ENCODE measurements at regions not wholly inside any gene's neighbourhood (a gene's known extent, or its start where the extent isn't known, plus 50 kb on each side); places are given as distances from the start of the nearest gene placed in this dataset.

GRCh38 chr2:59173325-59173724, 932.2 kb upstream of the FANCL start:
- no peak for TF ChIP-seq ZNF565 (CRISPR knock-in tag; conservative IDR thresholded peaks at IDR 0.05; ENCODE audit: low read depth)
- no peak for TF ChIP-seq BACH2 (CRISPR knock-in tag; IDR thresholded peaks at IDR 0.05; ENCODE audit: borderline replicate concordance)
- no peak for TF ChIP-seq ZNF8 (CRISPR knock-in tag; IDR thresholded peaks at IDR 0.05)
- TF ChIP-seq TCF4 (CRISPR knock-in tag; IDR thresholded peaks at IDR 0.05; ENCODE audit: borderline replicate concordance): no peak
- TF ChIP-seq CSDC2 (CRISPR knock-in tag; IDR thresholded peaks at IDR 0.05): no peak
- TF ChIP-seq PATZ1 (CRISPR knock-in tag; IDR thresholded peaks at IDR 0.05; ENCODE audit: borderline replicate concordance): no peak
- TF ChIP-seq TOX (CRISPR knock-in tag; IDR thresholded peaks at IDR 0.05; ENCODE audit: borderline replicate concordance): no peak
- no peak for TF ChIP-seq ZFP3 (CRISPR knock-in tag; IDR thresholded peaks at IDR 0.05)
- ATAC-seq: no peak

- no peak for ATAC-seq
- TF ChIP-seq POU6F1 (CRISPR knock-in tag; IDR thresholded peaks at IDR 0.05; ENCODE audit: borderline replicate concordance, low read depth): no peak
- TF ChIP-seq TCF4 (CRISPR knock-in tag; IDR thresholded peaks at IDR 0.05; ENCODE audit: borderline replicate concordance): no peak
- no peak for TF ChIP-seq CSDC2 (CRISPR knock-in tag; IDR thresholded peaks at IDR 0.05)
- no peak for TF ChIP-seq SNAI2 (CRISPR knock-in tag; IDR thresholded peaks at IDR 0.05)
- no peak for TF ChIP-seq PATZ1 (CRISPR knock-in tag; IDR thresholded peaks at IDR 0.05; ENCODE audit: borderline replicate concordance)
- TF ChIP-seq ZFP30 (CRISPR knock-in tag; IDR thresholded peaks at IDR 0.05): no peak
- TF ChIP-seq ZNF70 (CRISPR knock-in tag; IDR thresholded peaks at IDR 0.05): no peak
- no peak for TF ChIP-seq CSRNP3 (CRISPR knock-in tag; IDR thresholded peaks at IDR 0.05)
- TF ChIP-seq TOX (CRISPR knock-in tag; IDR thresholded peaks at IDR 0.05; ENCODE audit: borderline replicate concordance): no peak
- no peak for TF ChIP-seq ZC3H10 (CRISPR knock-in tag; IDR thresholded peaks at IDR 0.05)
- TF ChIP-seq PPARA (CRISPR knock-in tag; IDR thresholded peaks at IDR 0.05; ENCODE audit: borderline replicate concordance): no peak
- TF ChIP-seq RARB (CRISPR knock-in tag; IDR thresholded peaks at IDR 0.05): no peak
- TF ChIP-seq ISL1 (CRISPR knock-in tag; IDR thresholded peaks at IDR 0.05): no peak
- no peak for TF ChIP-seq ZFP3 (CRISPR knock-in tag; IDR thresholded peaks at IDR 0.05)
- TF ChIP-seq ARNTL (CRISPR knock-in tag; IDR thresholded peaks at IDR 0.05; ENCODE audit: borderline replicate concordance, low read depth): no peak
- no peak for TF ChIP-seq ZNF8 (CRISPR knock-in tag; IDR thresholded peaks at IDR 0.05)
These were observed 929.9 kb upstream of the FANCL start for GRCh38 chr2:59171019-59171418.

GRCh38 chr2:59168766-59169165, 927.6 kb upstream of the FANCL start:
- TF ChIP-seq ZNF70 (CRISPR knock-in tag; IDR thresholded peaks at IDR 0.05) (no peak), CSRNP3 (CRISPR knock-in tag; IDR thresholded peaks at IDR 0.05) (no peak), TCF4 (CRISPR knock-in tag; IDR thresholded peaks at IDR 0.05; ENCODE audit: borderline replicate concordance) (no peak), ISL1 (CRISPR knock-in tag; IDR thresholded peaks at IDR 0.05) (no peak), PATZ1 (CRISPR knock-in tag; IDR thresholded peaks at IDR 0.05; ENCODE audit: borderline replicate concordance) (no peak), ESRRG (CRISPR knock-in tag; IDR thresholded peaks at IDR 0.05) (no peak), PPARA (CRISPR knock-in tag; IDR thresholded peaks at IDR 0.05; ENCODE audit: borderline replicate concordance) (no peak), OSR1 (CRISPR knock-in tag; IDR thresholded peaks at IDR 0.05) (no peak), BACH2 (CRISPR knock-in tag; IDR thresholded peaks at IDR 0.05; ENCODE audit: borderline replicate concordance) (no peak), CSDC2 (CRISPR knock-in tag; IDR thresholded peaks at IDR 0.05) (no peak), ZNF565 (CRISPR knock-in tag; conservative IDR thresholded peaks at IDR 0.05; ENCODE audit: low read depth) (no peak), GLIS3 (CRISPR knock-in tag; IDR thresholded peaks at IDR 0.05) (no peak)
- ATAC-seq: no peak
